HepG2 (cell line): ENCODE measurements at regions not wholly inside any gene's neighbourhood (a gene's known extent, or its start where the extent isn't known, plus 50 kb on each side); places are given as distances from the start of the nearest gene placed in this dataset.

Experiments used
- ARID3A ChIP-seq: IDR thresholded peaks from 2 replicates; pipeline ENCODE4 v1.6.1; 2012; ENCODE audit warnings: low read depth, low read length, improper control_type of control experiment
- DBP ChIP-seq: sonication (generic); formaldehyde crosslinking; IDR thresholded peaks from 2 replicates; pipeline ENCODE4 v1.4.0; 2020; ENCODE audit warnings: missing genetic modification reagents; ENCODE audit errors: not compliant biosample characterization
- FOXM1 ChIP-seq: sonication (generic); formaldehyde crosslinking; IDR thresholded peaks from 2 replicates; pipeline ENCODE4 v1.5.0; 2020; ENCODE audit warnings: missing genetic modification reagents
- NR2F1 ChIP-seq, 2 experiments: fragments of 450-650 bp in 1 of 2; formaldehyde crosslinking in 1 of 2; IDR thresholded peaks; 2 replicates each; pipeline versions ENCODE4 v1.5.0 to v1.6.1; 2016 to 2020; ENCODE audit warnings: mild to moderate bottlenecking in 1 of 2, missing compliant biosample characterization in 1 of 2, missing genetic modification reagents in 1 of 2, moderate library complexity in 1 of 2
- RARA ChIP-seq: IDR thresholded peaks from 2 replicates; pipeline ENCODE4 v1.6.1; 2016; ENCODE audit warnings: missing genetic modification reagents, missing compliant biosample characterization
- TRIM22 ChIP-seq: fragments of 450-650 bp; IDR thresholded peaks from 2 replicates; pipeline ENCODE4 v1.6.1; 2017
- UBTF ChIP-seq: sonication (generic); formaldehyde crosslinking; IDR thresholded peaks from 2 replicates; pipeline ENCODE4 v1.4.0; 2020; ENCODE audit warnings: mild to moderate bottlenecking, missing genetic modification reagents
- ZNF263 ChIP-seq: sonication (generic); formaldehyde crosslinking; IDR thresholded peaks from 2 replicates; pipeline ENCODE4 v1.4.0; 2020; ENCODE audit warnings: missing genetic modification reagents
- ZNF281 ChIP-seq: sonication (generic); formaldehyde crosslinking; IDR thresholded peaks from 2 replicates; pipeline ENCODE4 v1.4.0; 2020; ENCODE audit warnings: missing genetic modification reagents, borderline replicate concordance
- ZNF3 ChIP-seq: IDR thresholded peaks from 2 replicates; pipeline ENCODE4 v1.7.0; 2017; ENCODE audit warnings: inconsistent platforms
- ZNF343 ChIP-seq: sonication (generic); formaldehyde crosslinking; IDR thresholded peaks from 2 replicates; pipeline ENCODE4 v1.4.0; 2020; ENCODE audit warnings: mild to moderate bottlenecking, missing genetic modification reagents
- ZNF431 ChIP-seq: sonication (generic); formaldehyde crosslinking; IDR thresholded peaks from 2 replicates; pipeline ENCODE4 v1.9.0; 2022; ENCODE audit warnings: missing genetic modification reagents, low read depth, mild to moderate bottlenecking, borderline replicate concordance
- ZNF513 ChIP-seq: sonication (generic); formaldehyde crosslinking; conservative IDR thresholded peaks from 2 replicates; pipeline ENCODE4 v1.5.0; 2020; ENCODE audit warnings: missing genetic modification reagents
- ZNF674 ChIP-seq: sonication (generic); formaldehyde crosslinking; IDR thresholded peaks from 2 replicates; pipeline ENCODE4 v1.5.0; 2020; ENCODE audit warnings: low read depth, mild to moderate bottlenecking, missing genetic modification reagents
- ZXDC ChIP-seq: sonication (generic); formaldehyde crosslinking; IDR thresholded peaks from 2 replicates; pipeline ENCODE4 v1.5.0; 2020; ENCODE audit warnings: mild to moderate bottlenecking, missing genetic modification reagents

- TF ChIP-seq TRIM22 (no peak), DBP (CRISPR knock-in tag) (no peak), ZNF343 (CRISPR knock-in tag) (no peak), ZNF263 (CRISPR knock-in tag) (no peak), RARA (CRISPR knock-in tag) (peak; percentile 85), UBTF (CRISPR knock-in tag) (0 out of 2 replicates have a peak, but pooled peaks have one; percentile 21), ZNF281 (CRISPR knock-in tag) (no peak), ZNF3 (no peak), ZNF674 (CRISPR knock-in tag) (no peak), FOXM1 (CRISPR knock-in tag) (no peak), ZNF513 (CRISPR knock-in tag) (no peak), ARID3A (peak; percentile 61; the same call in 1 of the 2 replicates), NR2F1 (CRISPR knock-in tag; IDR thresholded peaks at IDR 0.05) (peak; percentile 36 to 47; a peak in 1 of 4 replicates), ZNF431 (no peak), ZXDC (CRISPR knock-in tag) (no peak)
These were observed 70.2 kb upstream of the DSC1 start (continued) for GRCh38 chr18:31232775-31233424.
